Posterior vena cava (tissue), 2 donors: ENCODE measurements at regions not wholly inside any gene's neighbourhood (a gene's known extent, or its start where the extent isn't known, plus 50 kb on each side); places are given as distances from the start of the nearest gene placed in this dataset.
A peak's percentile ranks its signal among the peaks of the same experiment; 100 is the strongest.

ENCODE experiments used
- DNase-seq: peaks from one replicate; pipeline ENCODE4 v3.0.0-alpha.2; 2020; ENCODE audit warnings: low spot score
- intact Hi-C, 2 donors: fragments of 100-400 bp; cut with DNase I; formaldehyde crosslinking; loops; one replicate each; pipeline versions ENCODE4 v1.14.1 to v1.14.2; 2022 to 2023
- donor health status: DM: yes; HTN: yes; CAD: no.
- donor health status: DM: yes; HTN: yes; CAD: no.

DNA sequence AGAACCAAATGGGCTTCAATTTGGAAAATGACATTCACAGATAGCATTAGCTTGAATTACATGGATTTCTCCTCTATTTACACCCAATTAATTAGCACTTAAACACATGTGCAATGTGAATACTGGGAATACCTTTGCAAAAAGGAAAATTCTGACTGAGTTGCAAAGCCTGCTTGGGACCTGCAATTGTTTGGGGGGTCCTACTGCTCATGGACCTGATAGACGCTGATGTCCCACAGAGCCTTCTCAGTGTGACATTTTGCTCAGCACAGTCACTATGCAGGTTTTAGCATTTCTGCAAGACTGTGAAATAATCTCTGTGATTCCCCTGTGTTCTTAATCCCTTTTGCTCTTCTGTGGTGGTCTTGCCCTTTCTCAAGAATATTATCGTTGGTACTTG, 101.2 kb upstream of the PGRMC2 start:
- no peak for DNase-seq
- intact Hi-C loops = no loop called here

DNA sequence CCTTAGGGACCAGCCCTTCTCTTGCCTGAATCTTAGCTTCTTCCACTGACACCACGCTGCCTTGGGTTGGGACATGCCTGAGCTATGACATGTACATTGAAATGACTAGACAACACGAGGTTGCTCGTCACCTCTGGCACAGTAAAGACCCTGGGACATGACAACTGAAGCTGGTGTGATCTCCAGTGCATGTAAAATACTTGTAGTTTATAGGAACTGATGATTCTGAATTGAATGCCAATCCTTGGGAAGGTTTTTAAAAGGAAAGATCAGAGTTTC, 100.7 kb upstream of the PGRMC2 start:
- intact Hi-C loops = no loop called here
- no peak for DNase-seq

DNA sequence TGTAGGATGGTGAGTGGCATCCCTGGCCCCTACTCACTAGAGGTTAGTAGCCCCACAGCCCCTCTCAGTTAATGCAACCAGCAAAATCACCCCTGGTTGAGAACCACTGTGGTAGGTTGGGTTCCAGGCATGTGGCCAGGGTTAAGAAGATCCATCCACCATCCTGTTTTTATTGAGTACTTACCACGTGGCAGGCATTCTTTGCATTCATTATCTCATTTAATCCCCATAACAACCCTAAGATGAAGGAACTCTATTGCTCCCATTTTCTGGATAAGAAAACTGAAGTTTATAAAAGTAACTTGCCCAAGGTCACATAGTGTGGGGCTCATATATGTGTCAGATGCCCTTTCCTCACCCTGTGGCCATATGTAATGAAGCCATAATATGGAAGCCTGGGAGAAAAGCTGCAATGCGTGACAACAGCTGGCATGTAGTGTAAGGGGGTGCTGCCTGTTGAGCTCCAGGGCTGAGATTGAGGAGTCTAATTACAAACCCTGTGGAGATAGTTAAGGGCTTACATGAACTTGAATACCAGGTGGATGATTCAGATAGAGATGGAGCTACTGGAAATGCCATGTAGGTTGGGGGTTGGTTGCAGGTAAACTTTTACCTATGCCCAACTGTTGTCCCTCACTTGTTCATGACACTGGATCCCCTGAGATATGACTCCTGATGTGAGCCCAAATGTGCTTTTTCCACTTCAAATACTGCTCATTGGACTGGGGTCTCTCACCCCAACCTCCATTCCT, 100.2 kb upstream of the PGRMC2 start:
- intact Hi-C loops = no loop called here
- no peak for DNase-seq

DNA sequence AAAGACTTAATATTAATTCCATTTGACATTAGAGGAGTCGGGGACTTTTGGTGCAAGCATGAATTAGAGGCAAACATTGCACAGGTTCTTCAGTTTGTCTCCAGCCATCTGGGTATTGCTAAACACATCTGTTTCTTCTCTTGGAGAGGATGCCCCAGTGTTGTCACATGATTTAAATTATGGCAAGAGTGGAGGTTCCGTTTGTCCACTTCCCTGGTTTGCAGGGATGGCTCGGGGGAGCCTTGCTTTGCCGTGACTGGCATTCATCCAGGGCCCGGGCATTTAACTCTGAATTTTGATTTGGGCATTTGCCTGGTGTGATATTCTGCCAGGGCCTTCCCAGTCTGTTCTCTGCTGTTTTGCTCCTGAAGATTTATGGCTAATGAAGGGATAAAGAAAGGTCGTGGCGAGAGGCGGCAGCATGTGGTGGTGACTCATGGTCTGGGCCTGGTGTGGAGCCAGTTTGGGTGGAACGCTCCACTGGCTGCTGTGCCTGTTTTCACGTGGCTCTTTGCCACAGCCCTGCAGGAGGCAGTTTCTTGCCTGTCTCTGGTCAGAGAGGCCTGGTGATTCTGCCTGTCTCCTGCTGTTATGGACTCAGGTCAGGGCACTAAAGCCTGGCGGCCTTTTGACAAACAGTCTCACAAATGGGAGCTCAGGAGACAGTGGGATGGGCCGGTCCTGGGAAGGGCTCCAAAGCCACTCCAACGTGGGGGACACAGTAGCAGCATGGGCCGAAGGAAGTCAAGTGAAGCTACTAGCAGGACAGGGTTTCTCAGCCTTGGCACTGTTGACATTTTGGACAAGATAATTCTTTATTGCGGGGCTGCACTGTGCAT, 99.4 kb upstream of the PGRMC2 start:
- intact Hi-C loops = no loop called here
- peak; percentile 96 for DNase-seq

DNA sequence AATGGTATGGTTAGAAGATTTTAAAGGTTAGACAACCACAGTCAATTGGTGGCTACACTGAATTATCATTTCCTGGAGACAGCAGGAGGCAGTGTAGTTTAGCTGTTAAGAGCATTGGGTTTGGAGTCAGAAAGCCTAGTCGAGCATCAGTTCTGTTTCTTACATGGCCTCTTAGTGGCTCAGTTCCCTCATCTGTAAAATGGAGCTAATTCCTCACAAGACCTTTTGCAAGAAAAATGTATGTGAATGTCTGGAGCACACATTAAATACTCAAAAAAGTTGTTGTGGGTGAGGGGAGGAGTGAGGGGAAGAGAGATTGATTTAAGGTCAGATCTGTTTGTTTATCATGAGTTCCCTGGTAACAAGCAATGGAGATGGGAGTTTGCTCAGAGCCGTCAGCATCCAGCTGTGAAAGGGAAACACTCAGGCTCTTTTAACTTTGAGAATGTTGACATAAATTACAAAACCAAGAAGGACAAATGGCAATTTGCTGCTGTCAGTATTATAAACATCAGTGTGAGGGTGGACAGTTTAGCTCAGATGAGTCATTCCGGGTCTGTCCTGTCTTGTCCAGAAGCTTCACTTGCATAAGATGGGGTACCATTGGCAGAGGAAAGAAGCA, 98.2 kb upstream of the PGRMC2 start:
- intact Hi-C loops = no loop called here
- DNase-seq = no peak

DNA sequence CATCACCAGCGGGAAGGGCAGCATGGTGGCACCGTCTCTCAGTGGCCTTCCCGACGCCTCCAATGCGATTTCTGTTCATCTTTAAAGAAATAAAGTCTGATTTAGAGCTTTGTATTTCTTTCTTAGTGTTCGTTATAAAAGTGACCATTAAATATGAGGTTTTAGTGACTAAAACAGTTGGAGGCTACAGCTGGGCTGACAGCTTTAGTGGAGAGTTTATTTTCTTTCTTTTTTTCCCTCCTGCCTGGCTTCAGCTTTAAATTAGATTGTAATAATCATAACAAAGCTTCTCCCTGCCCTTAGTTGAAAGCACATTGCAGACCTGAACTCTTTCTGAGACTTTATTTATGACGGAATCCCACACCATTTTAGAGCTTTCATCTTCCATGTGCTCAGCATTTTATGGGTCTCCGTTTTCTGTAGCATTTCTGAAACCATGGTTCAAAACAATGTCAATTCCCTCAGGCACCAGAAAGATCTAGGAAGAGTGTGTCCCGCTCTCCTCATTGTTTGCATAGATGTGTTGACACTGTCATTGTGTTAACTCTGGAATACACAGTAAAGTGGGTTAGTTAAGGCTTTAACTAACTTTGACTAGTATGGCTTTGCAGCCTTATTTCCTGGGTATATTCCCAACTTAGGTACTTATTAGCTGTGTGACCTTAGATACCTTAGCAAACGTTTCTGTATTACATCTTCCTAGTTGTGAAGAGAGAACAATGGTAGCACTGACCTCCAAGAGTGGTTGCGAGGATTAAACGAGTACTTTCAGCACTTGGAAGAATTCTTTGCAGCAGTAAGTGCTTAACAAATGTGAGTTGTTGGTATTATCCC, 97.4 kb upstream of the PGRMC2 start:
- DNase-seq = no peak
- intact Hi-C loops = no loop called here

DNA sequence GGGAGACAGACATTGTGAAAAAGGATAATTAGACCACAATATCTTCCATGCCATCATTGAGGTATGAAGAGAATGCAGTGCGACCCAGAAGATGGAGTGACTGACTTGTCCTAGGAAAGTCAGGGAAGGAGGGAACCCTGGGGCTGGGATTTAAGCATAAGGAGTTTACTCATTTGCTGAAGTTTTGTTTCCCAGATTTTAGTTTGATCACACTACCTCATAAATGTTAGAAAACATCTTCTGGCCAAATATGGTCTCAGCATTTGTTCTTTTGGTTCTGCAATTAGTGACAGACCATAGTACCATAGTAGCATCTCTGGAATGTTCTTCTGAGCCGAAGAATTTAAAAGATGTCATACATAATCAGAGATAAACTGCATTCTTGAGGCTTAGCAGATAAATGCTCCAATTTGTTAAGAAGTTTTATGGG, 96.5 kb upstream of the PGRMC2 start:
- intact Hi-C loops = no loop called here
- DNase-seq = no peak

DNA sequence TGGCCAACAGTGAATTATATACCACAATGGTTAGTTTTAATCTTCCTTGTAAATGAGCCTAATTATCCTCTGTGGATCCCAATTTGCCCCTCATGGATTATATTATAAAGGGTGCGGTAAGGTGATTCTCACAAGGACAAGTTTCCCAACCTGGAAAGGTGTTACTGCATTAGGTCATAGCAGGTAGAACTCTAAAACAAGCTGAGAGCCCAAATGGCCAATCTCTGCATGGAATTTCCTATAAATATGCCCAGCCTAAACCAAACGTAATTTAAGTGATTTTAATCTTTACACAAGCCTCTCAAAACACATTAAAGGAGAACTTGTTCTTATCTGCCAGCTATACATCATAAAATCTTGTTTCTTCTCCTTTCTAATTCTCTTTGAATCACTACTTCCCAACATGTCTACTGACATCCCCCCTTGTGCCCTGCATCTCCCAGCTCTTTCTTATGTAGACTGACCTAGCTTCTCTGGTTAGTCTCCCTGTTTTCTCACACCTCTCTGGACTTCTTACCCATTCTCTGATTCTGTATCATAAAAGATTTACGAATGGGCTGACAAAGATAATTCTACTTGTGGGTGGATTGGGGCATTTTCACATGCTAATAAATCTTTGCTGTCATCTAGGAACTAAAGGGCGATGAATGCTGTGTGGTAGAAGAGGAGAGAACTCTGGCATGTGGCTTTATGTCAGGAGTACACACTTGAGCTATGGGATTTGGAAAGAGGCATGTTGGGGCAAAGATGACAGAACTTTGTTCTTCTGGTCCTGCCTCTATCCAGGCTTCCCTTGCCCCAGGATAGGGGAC, 94.3 kb upstream of the PGRMC2 start:
- intact Hi-C loops = no loop called here
- no peak for DNase-seq

DNA sequence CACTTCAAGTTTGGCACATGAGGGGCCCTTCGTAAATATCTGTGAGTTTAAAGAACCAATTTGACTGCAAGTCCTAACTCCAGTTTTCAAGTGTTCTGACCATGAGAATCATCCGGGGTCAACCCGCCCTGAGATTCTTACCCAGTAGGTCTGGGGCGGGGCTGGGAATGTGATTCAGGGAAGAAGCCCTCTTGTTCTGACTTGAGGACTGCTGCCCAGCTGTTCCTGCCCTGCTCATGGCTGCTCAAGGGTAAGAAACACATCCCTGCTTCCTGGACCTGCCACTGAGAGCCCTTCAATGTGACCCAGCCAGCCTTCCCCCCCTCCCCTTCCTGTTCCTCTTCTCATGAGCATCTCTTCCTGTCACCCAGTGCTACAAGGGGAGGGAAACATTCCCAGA, 92.7 kb upstream of the PGRMC2 start:
- no peak for DNase-seq
- intact Hi-C loops = no loop called here

DNA sequence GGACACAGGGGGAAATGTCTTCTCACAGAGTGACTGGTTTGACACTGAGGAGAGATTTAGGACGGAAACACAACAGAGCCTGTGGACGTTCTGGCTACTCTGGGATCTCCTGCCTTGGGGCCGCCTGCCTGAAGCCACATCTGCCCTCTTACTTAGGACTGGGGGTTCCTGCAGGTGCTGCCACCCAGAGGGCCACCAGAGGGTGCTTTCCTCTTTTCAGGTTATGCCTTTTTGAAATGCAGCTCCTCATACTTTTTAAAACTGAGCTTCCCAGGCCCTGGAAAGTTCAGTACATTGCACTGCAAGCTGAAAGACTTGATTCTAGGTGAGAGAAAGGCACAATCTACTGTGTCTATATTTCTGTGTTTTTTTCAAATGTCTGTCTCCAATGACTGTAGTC, 92.2 kb upstream of the PGRMC2 start:
- no peak for DNase-seq
- intact Hi-C loops = loop anchor here in 1 of 2 donors (10.0 kb wide), 1 partner anchor 85 kb away; no protein-coding TSS in a partner anchor

DNA sequence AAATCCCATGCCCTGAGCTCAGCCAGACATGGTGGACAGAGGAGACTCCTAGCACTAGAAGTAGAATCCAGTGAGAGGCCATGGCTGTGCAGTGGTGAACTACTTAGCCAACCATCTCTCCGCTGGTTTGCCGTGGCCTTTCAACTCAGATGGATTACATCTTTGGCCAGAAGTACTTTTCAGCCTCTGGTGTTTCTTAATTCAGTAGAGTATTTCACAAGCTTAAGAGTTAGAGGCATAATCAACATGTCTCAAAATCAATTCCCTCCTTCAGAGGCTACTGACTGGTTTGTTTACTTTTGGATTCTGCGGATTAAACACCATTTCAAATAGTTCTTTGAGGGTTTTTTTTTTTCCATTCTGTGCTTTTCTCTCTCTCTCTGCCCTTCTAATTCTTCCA, 91.1 kb upstream of the PGRMC2 start:
- no peak for DNase-seq

DNA sequence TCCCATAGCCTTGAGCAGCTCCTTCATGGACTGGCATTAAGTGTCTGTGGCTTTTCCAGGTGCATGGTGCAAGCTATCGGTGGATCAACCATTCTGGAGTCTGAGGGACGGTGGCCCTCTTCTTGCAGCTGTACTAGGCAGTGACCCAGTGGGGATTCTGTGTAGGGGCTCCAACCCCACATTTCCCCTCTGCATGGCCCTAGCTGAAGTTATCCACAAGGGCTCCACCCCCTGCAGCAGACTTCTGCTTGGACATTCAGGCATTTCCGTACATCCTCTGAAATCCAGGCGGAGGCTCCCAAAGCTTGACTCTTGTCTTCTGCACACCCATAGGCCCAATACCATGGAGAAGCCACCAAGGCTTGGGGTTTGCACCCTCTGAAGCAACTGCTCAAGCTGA, 89.3 kb upstream of the PGRMC2 start:
- intact Hi-C loops = loop anchor here in 1 of 2 donors (10.0 kb wide), 1 partner anchor 82 kb away; no protein-coding TSS in a partner anchor
- no peak for DNase-seq

More for the DNA sequence above, 91.1 kb upstream of the PGRMC2 start:
- intact Hi-C loops = loop anchor here in 1 of 2 donors (10.0 kb wide), 1 partner anchor 84 kb away; no protein-coding TSS in a partner anchor

DNA sequence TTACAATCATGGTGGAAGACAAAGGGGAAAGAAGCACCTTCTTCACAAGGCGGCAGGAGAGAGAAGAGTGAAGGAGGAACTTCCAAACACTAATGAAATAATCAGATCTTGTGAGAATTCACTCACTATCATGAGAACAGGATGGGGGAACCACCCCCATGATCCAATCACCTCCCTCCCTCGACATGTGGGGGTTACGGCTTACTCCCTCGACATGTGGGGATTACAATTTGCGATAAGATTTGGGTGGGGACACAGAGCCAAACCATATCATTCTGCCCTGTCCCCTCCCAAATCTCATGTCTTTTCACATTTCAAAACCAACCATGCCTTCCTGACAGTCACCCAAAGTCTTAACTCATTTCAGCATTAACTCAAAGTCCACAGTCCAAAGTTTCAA, 88.7 kb upstream of the PGRMC2 start:
- no peak for DNase-seq
- intact Hi-C loops = loop anchor here in 1 of 2 donors (10.0 kb wide), 1 partner anchor 82 kb away; no protein-coding TSS in a partner anchor

DNA sequence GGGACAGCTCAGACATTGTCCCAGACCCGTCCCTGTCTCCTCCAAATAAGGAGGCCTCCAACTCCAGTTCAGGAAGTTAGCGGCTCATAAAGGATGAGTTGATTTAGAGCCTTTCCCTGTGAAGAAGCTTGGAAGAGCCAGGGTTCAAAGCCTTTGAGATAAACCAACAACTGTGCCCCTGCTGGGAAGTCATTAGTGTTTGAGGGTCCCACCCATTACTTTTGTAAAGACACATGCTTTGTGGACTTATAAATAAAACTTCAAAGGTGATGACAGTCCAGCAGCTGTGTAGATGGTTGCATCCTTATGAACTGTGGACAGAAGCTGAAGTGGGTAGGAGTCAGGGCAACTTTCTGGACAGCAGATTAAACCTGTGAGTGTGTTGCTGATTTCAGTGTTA, 86.0 kb upstream of the PGRMC2 start:
- intact Hi-C loops = loop anchor here in 1 of 2 donors (10.0 kb wide), 1 partner anchor 79 kb away; no protein-coding TSS in a partner anchor
- DNase-seq = no peak

DNA sequence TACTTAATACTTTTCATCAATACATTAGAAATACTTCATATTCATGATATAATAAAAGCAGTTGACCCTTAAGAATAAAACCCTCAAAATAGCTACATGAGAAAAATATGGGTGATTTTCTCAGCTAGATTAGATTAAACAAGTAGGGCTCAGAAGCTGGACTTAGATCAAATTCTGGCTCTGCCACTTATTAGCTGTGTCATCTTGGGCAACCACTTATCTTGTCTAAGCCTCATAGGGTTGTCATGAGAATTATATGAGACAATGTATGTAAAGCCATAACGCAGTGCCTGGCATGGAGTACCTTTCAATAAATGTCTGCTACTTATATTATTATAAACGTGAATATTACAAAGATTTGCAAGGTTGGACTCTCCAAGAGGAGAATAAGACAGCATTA, 84.3 kb upstream of the PGRMC2 start:
- no peak for DNase-seq
- intact Hi-C loops = loop anchor here in 1 of 2 donors (10.0 kb wide), 1 partner anchor 77 kb away; no protein-coding TSS in a partner anchor

DNA sequence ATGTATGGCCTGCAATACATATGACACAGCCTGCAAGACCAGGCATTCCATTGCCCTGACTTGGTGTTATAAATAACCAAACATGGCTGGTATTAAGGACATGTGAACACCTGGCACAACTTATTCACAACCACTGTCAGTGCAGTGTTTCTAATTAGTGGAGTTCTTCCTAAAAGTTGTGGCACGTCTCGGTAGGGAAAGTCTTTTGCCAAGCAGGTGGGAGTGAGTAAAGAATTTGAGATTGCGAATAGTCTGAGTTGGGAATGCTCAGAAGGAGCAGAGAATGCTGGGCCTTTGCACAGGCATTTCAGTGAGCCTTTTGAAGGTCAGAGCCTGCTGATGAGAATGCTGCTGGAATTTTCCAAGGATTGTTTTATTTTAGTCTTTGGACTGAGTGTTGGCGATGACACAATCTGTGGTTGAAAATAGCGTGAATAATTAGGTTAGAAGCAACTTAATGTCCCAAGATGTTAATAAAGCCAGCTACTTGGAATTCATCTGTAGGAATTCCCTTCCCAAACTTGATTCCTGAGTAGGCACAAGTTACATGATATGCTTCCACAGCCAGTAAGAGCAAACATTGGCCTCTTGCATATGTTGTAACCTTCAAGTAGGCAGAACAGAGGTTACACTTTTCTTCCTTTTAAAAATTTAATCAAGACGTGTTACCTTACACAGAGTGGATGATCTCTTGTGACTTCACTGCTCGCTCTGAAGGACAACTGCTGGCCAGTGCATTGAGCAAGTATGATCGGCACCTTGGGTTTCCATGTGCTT, 83.6 kb upstream of the PGRMC2 start:
- intact Hi-C loops = loop anchor here in 1 of 2 donors (10.0 kb wide), 1 partner anchor 76 kb away; no protein-coding TSS in a partner anchor
- no peak for DNase-seq

DNA sequence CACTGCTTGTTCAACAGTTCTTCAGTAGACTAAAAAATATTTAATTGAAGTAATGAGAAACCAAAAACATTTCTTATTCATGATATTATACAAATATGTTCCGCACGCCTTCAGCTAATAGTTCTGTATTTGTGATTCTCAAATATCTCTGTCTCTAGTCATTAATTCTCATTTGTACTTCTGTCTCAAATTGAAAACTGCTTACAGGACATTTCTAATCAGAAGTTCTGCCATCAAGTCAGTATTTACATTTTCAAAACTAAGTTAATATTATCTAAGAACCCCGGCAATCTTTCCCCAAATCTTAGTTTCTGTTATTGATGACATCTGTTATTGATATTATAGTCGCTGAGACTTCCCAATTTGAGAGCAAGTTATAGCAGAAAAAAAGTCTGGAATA, 78.6 kb upstream of the PGRMC2 start:
- intact Hi-C loops = no loop called here
- no peak for DNase-seq

DNA sequence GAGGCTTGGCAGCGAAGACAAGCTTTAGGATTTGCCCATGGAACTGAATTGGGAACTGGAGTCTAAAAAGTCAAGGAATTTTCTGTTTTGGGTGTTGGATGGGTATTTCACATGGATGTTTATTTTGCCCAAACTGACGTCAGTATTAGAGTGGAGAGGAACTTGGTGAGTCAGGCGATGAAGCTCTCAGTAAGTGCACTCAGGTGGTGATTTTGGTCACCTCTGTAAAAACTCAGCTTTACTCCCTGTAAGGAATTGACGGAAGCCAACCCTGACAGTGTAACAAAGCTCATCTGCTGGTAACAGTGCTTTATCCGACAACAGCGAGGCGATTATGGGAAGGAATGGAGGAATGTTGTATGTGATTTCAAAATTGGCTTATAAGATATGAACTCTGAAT, 77.0 kb upstream of the PGRMC2 start:
- DNase-seq = no peak
- intact Hi-C loops = no loop called here
